Esophagus squamous epithelium (tissue), 5 donors: ENCODE measurements at regions not wholly inside any gene's neighbourhood (a gene's known extent, or its start where the extent isn't known, plus 50 kb on each side); places are given as distances from the start of the nearest gene placed in this dataset.

Experiments used
- DNase-seq: peaks from one replicate; lab custom pipeline; 2025; lab: John Stamatoyannopoulos, UW
- H3K27ac ChIP-seq, 4 donors: fragments of 200-600 bp; sonication (generic); one replicate each; pipeline ENCODE4 v1.5.1; 2016 to 2019; ENCODE audit warnings: mild to moderate bottlenecking in 1 of 4
- H3K27me3 ChIP-seq, 4 donors: fragments of 200-600 bp; sonication (generic); 1 replicate in 3 of 4; 2 replicates in 1 of 4; pipeline versions ENCODE4 v1.5.1 to v1.6.0; 2017 to 2021; ENCODE audit warnings: antibody characterized with exemption in 1 of 4
- H3K36me3 ChIP-seq, 3 donors: fragments of 200-600 bp; sonication (generic); one replicate each; pipeline ENCODE4 v1.5.1; 2016 to 2019
- H3K4me1 ChIP-seq, 3 donors: fragments of 200-600 bp; sonication (generic); one replicate each; pipeline ENCODE4 v1.5.1; 2017 to 2019
- H3K4me3 ChIP-seq, 4 donors: fragments of 200-600 bp; sonication (generic); 1 replicate in 3 of 4; 2 replicates in 1 of 4; pipeline ENCODE4 v1.5.1; 2016 to 2019; ENCODE audit warnings: mild to moderate bottlenecking in 2 of 4, moderate library complexity in 1 of 4
- H3K9me3 ChIP-seq, 3 donors: fragments of 200-600 bp; sonication (generic); one replicate each; pipeline ENCODE4 v1.5.1; 2016 to 2019
- POLR2A ChIP-seq, 4 donors: fragments of 450-650 bp; IDR thresholded peaks; one replicate each; pipeline ENCODE4 v1.6.1; 2017; ENCODE audit warnings: antibody characterized with exemption in 4 of 4, mild to moderate bottlenecking in 4 of 4, moderate library complexity in 3 of 4
- WGBS, 2 donors: methylation state at CpG; one replicate each; pipeline ENCODE4 v1.1.5; 2018; 5-methylcytosine and 5-hydroxymethylcytosine counted together
- intact Hi-C: fragments of 100-400 bp; cut with DNase I; formaldehyde crosslinking; loops from one replicate; pipeline ENCODE4 v1.15.0; 2022
- TF ChIP-seq, protein P1 (sequence below), 6 experiments: fragments of 450-650 bp in 4 of 6; fragments of 200-600 bp in 2 of 6; sonication (generic) in 2 of 6; IDR thresholded peaks; one replicate each; pipeline ENCODE4 v1.5.1; 2016 to 2019; ENCODE audit warnings: antibody characterized with exemption in 6 of 6, mild to moderate bottlenecking in 4 of 6, moderate library complexity in 4 of 6
- donor health status: DM: yes; HTN: yes; CAD: no.

DNA sequence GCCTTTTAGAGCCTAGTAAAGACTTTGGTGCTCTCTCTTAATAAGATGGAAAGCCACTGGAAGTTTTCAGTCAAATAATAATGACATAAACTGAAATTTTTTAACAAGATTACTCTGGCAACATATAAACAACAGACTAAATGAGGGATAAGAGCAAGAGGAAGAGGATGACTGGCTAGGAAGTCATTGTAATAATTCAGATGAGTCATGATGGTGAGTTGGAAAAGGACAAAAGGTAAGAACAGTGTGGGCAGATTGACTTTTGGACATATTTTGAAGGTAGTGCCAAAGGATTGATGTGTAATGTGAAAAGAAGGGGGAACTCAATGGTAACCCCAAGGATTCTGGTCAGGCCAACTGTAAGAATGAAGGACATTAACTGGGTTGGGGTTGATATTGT lies 310.3 kb downstream of the NOL4 start:
- no peaks in the 10 kb centered on the region for H3K27me3 ChIP-seq
- no peaks in the 10 kb centered on the region for H3K9me3 ChIP-seq
- no peaks in the 10 kb centered on the region for H3K36me3 ChIP-seq
- no peak for TF ChIP-seq POLR2A (IDR thresholded peaks at IDR 0.05)
- TF ChIP-seq, protein P1, sequence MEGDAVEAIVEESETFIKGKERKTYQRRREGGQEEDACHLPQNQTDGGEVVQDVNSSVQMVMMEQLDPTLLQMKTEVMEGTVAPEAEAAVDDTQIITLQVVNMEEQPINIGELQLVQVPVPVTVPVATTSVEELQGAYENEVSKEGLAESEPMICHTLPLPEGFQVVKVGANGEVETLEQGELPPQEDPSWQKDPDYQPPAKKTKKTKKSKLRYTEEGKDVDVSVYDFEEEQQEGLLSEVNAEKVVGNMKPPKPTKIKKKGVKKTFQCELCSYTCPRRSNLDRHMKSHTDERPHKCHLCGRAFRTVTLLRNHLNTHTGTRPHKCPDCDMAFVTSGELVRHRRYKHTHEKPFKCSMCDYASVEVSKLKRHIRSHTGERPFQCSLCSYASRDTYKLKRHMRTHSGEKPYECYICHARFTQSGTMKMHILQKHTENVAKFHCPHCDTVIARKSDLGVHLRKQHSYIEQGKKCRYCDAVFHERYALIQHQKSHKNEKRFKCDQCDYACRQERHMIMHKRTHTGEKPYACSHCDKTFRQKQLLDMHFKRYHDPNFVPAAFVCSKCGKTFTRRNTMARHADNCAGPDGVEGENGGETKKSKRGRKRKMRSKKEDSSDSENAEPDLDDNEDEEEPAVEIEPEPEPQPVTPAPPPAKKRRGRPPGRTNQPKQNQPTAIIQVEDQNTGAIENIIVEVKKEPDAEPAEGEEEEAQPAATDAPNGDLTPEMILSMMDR (IDR thresholded peaks at IDR 0.05) = no peak
- no peaks in the 10 kb centered on the region for H3K4me1 ChIP-seq
- intact Hi-C loops = no loop called here
- no peak overlapping the region for H3K27ac ChIP-seq
- no peak for DNase-seq
- H3K4me3 ChIP-seq = no peak overlapping the region

DNA sequence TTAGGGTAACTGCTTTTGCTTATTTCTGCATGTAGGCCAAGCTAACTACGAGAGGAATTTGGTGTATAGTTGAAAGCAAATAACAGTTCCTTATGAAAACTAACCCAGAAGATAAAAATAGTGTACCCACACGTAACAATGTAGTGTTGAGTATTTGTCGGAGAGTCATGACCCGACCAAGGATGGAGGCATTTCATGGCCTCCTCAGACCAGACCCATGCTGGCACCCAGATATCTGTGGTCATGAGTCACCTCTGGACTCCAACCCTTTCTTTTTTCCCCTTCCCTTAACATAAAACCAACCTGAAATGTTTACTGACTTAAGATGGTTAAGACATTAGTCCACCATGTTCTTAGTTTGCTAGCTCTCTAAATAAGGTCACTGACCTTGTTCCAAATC lies 318.7 kb downstream of the NOL4 start:
- WGBS, 2 donors = 80 to 82% methylated on average over 4 of the region's 4 CpGs

DNA sequence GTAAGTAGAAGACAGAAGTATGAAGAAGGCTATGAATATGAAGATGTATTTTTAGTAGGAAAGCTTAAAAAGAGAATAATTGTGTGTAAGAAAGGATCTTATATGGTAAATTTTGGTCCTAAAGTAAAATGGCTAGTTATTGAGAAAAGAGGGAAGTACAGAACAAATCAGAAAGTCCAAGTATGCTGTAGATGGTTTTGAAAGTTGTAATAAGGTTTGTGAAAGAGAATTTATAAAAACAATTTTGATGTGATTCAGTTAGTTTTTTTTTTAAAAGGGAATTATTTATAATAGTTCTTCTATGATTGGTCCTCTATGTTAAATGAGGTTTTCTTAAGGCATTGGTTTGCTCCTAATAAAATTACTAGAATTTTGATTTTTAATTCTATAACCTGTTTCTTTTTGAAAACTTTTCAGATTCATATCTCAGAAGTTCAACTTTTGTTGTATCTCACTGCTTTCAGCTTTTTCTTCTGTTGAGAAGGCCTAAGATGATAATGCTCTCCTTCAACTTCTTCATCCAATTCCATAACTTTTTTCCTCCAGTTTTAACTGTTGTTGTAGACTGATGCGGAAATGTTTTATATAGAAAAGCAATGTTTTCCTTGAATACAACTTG lies 322.7 kb downstream of the NOL4 start:
- Histone ChIP-seq H3K27me3 (no peaks in the 10 kb centered on the region), H3K27ac (no peak overlapping the region), H3K4me3 (no peak overlapping the region), H3K4me1 (no peaks in the 10 kb centered on the region), H3K36me3 (no peaks in the 10 kb centered on the region), H3K9me3 (no peaks in the 10 kb centered on the region)
- 93 to 95% methylated on average over 1 of the region's 1 CpG for WGBS, 2 donors
- no peak for DNase-seq
- intact Hi-C loops = no loop called here
- TF ChIP-seq POLR2A (IDR thresholded peaks at IDR 0.05) = no peak
- TF ChIP-seq, protein P1 (IDR thresholded peaks at IDR 0.05) = no peak

More for the DNA sequence above, 318.7 kb downstream of the NOL4 start:
- Histone ChIP-seq H3K9me3 (no peaks in the 10 kb centered on the region), H3K27me3 (no peaks in the 10 kb centered on the region), H3K4me1 (no peaks in the 10 kb centered on the region), H3K36me3 (no peaks in the 10 kb centered on the region), H3K4me3 (no peak overlapping the region), H3K27ac (no peak overlapping the region)
- intact Hi-C loops = no loop called here
- DNase-seq = no peak
- TF ChIP-seq POLR2A (IDR thresholded peaks at IDR 0.05) = no peak
- TF ChIP-seq, protein P1 (IDR thresholded peaks at IDR 0.05) = no peak

DNA sequence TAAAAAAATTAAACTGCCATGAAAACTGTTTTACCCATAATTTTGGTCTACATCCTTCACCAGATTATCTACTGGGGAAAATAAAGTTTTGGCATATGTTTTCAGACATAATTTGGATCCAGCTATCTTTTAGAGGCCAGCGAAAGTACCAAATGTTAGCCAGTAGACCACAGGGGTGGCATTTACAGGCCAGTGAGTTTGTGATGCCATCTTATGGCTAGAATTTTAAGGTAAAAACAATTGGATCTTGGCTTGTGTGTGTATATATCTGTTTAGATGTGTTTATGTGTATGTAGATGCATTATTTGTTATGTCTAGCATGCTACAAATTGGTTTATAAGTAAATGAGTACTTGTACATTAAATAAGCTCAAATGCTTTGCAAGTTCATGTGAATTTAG lies 322.6 kb downstream of the ASXL3 start:
- 90 to 94% methylated on average over 1 of the region's 1 CpG for WGBS, 2 donors

DNA sequence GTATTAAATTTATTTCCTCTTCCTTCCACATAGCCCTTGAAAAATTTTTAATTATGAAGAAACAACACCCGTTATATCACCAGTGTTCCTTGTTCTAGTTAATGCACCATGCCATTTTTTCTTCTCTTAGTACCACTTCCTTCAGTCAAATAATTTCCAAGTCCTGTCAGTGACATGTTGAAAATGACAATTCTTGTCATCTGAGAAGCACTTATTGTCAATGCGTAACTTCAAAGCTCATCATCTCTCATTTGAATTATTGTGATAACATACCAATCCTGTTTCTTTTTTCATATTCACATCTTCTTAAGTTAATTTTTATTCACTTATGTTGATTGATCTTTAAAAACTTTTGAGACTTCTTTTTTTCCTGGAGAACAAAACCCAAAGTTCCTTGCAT lies 320.4 kb downstream of the ASXL3 start:
- Histone ChIP-seq H3K4me3 (no peak overlapping the region), H3K9me3 (no peaks in the 10 kb centered on the region), H3K36me3 (no peaks in the 10 kb centered on the region), H3K4me1 (no peaks in the 10 kb centered on the region), H3K27ac (no peak overlapping the region), H3K27me3 (no peaks in the 10 kb centered on the region)
- 83 to 90% methylated on average over 2 of the region's 2 CpGs for WGBS, 2 donors
- TF ChIP-seq POLR2A (IDR thresholded peaks at IDR 0.05) = no peak
- TF ChIP-seq, protein P1 (IDR thresholded peaks at IDR 0.05) = no peak
- intact Hi-C loops = no loop called here
- no peak for DNase-seq

More for the DNA sequence above, 322.6 kb downstream of the ASXL3 start:
- H3K9me3 ChIP-seq = no peaks in the 10 kb centered on the region
- no peaks in the 10 kb centered on the region for H3K27me3 ChIP-seq
- H3K4me1 ChIP-seq = no peaks in the 10 kb centered on the region
- intact Hi-C loops = no loop called here
- H3K27ac ChIP-seq = no peak overlapping the region
- no peak overlapping the region for H3K4me3 ChIP-seq
- DNase-seq = no peak
- TF ChIP-seq, protein P1 (IDR thresholded peaks at IDR 0.05) = no peak
- TF ChIP-seq POLR2A (IDR thresholded peaks at IDR 0.05) = no peak
- H3K36me3 ChIP-seq = no peaks in the 10 kb centered on the region
